ENCODE measurements at regions not wholly inside any gene's neighbourhood (a gene's known extent, or its start where the extent isn't known, plus 50 kb on each side); places are given as distances from the start of the nearest gene placed in this dataset.

- DNase-seq = no peak
These were observed 111.6 kb downstream of the SIPA1L2 start for GRCh38 chr1:232518349-232518748.

- DNase-seq = no peak
These were observed 112.7 kb downstream of the SIPA1L2 start for GRCh38 chr1:232517204-232517603.

- no peak for DNase-seq
These were observed 114.2 kb downstream of the SIPA1L2 start for GRCh38 chr1:232515706-232516105.

- no peak for DNase-seq
These were observed 117.2 kb downstream of the SIPA1L2 start for GRCh38 chr1:232512712-232513111.

- DNase-seq = peak in 1 of 3 experiments; percentile 49
These were observed 118.8 kb downstream of the SIPA1L2 start for GRCh38 chr1:232511172-232511571.

- no peak for DNase-seq
These were observed 119.4 kb downstream of the SIPA1L2 start for GRCh38 chr1:232510367-232511110.

- no peak for DNase-seq
These were observed 120.4 kb downstream of the SIPA1L2 start for GRCh38 chr1:232509570-232509969.

- no peak for DNase-seq
These were observed 121.7 kb downstream of the SIPA1L2 start for GRCh38 chr1:232508130-232508701.

- no peak for DNase-seq
These were observed 122.4 kb downstream of the SIPA1L2 start for GRCh38 chr1:232507571-232507970.

GRCh38 chr1:232505884-232506283 lies 124.0 kb downstream of the SIPA1L2 start:
- DNase-seq = no peak

GRCh38 chr1:232504651-232505050 lies 125.3 kb downstream of the SIPA1L2 start:
- DNase-seq = no peak

GRCh38 chr1:232503497-232503896 lies 126.4 kb downstream of the SIPA1L2 start:
- no peak for DNase-seq

GRCh38 chr1:232501854-232502253 lies 128.1 kb downstream of the SIPA1L2 start:
- DNase-seq = no peak

- DNase-seq = no peak
These were observed 130.7 kb downstream of the SIPA1L2 start for GRCh38 chr1:232499188-232499587.

- no peak for DNase-seq
These were observed 136.1 kb downstream of the SIPA1L2 start for GRCh38 chr1:232493869-232494268.

GRCh38 chr1:232489256-232489655 lies 140.7 kb downstream of the SIPA1L2 start:
- no peak for DNase-seq

- no peak for DNase-seq
These were observed 142.7 kb downstream of the SIPA1L2 start for GRCh38 chr1:232487236-232487635.

GRCh38 chr1:232486454-232487207 lies 143.3 kb downstream of the SIPA1L2 start:
- DNase-seq = no peak

GRCh38 chr1:232486006-232486405 lies 143.9 kb downstream of the SIPA1L2 start:
- DNase-seq = no peak

- no peak for DNase-seq
These were observed 145.1 kb downstream of the SIPA1L2 start for GRCh38 chr1:232484856-232485255.

- no peak for DNase-seq
These were observed 146.1 kb downstream of the SIPA1L2 start for GRCh38 chr1:232483826-232484225.

- no peak for DNase-seq
These were observed 148.8 kb downstream of the SIPA1L2 start for GRCh38 chr1:232481091-232481490.

GRCh38 chr1:232477728-232478127 lies 152.2 kb downstream of the SIPA1L2 start:
- no peak for DNase-seq

GRCh38 chr1:232476538-232476950 lies 153.4 kb downstream of the SIPA1L2 start:
- no peak for DNase-seq
